Osteoblast (primary cell): ENCODE measurements at regions not wholly inside any gene's neighbourhood (a gene's known extent, or its start where the extent isn't known, plus 50 kb on each side); places are given as distances from the start of the nearest gene placed in this dataset.

Experiments
- DNase-seq: peaks from one replicate; pipeline ENCODE4 v3.0.0; 2011; ENCODE audit warnings: low spot score, mixed read lengths; ENCODE audit not compliant: insufficient read length; ENCODE audit errors: missing footprints
- H2AFZ ChIP-seq: 2 replicates; pipeline ENCODE4 v1.6.0; 2011; ENCODE audit warnings: mild to moderate bottlenecking, low read length
- H3K27ac ChIP-seq: 2 replicates; pipeline ENCODE4 v1.5.1; 2011; ENCODE audit warnings: mild to moderate bottlenecking, low read depth, low read length, moderate library complexity
- H3K27me3 ChIP-seq: 2 replicates; pipeline ENCODE4 v1.6.0; 2012; ENCODE audit warnings: mild to moderate bottlenecking, control low read depth, inconsistent platforms, low read length, moderate library complexity; ENCODE audit not compliant: insufficient read depth
- H3K36me3 ChIP-seq: 2 replicates; pipeline ENCODE4 v1.5.1; 2011; ENCODE audit warnings: mild to moderate bottlenecking, low read length, control low read depth, moderate library complexity; ENCODE audit not compliant: insufficient read depth
- H3K4me1 ChIP-seq: 2 replicates; pipeline ENCODE4 v1.5.1; 2011; ENCODE audit warnings: mild to moderate bottlenecking, low read length, control low read depth, moderate library complexity; ENCODE audit not compliant: insufficient read depth
- H3K4me2 ChIP-seq: 2 replicates; pipeline ENCODE4 v1.6.0; 2011; ENCODE audit warnings: mild to moderate bottlenecking, low read length; ENCODE audit not compliant: insufficient read depth
- H3K4me3 ChIP-seq: fragments of 200-600 bp; sonication (generic); 3 replicates; pipeline ENCODE4 v1.5.1; 2012; ENCODE audit warnings: mild to moderate bottlenecking, low read length, inconsistent platforms; ENCODE audit not compliant: insufficient read depth
- H3K79me2 ChIP-seq: 2 replicates; pipeline ENCODE4 v1.6.0; 2012; ENCODE audit warnings: mild to moderate bottlenecking, low read length, control low read depth, inconsistent platforms; ENCODE audit not compliant: insufficient read depth
- H3K9me3 ChIP-seq: 2 replicates; pipeline ENCODE4 v1.5.1; 2011; ENCODE audit warnings: low read depth, low read length, control low read depth
- H4K20me1 ChIP-seq: 2 replicates; pipeline ENCODE4 v1.6.0; 2012; ENCODE audit warnings: mild to moderate bottlenecking, low read length, control low read depth; ENCODE audit not compliant: insufficient read depth
- CTCF ChIP-seq: IDR thresholded peaks from 2 replicates; pipeline ENCODE4 v1.5.1; 2011; ENCODE audit warnings: mild to moderate bottlenecking, low read depth, low read length, moderate library complexity; ENCODE audit errors: extremely low read depth

- TF ChIP-seq CTCF, result no peak
Observed at GRCh38 chr19:23822735-23823134, 64.0 kb upstream of the ZNF681 start.

GRCh38 chr19:23817519-23817918 lies 58.8 kb upstream of the ZNF681 start:
- Histone ChIP-seq H3K27me3 (no peaks in the 10 kb centered on the region), H4K20me1 (no peaks in the 10 kb centered on the region), H3K9me3 (no peaks in the 10 kb centered on the region), H3K4me3 (no peak overlapping the region), H3K79me2 (no peaks in the 10 kb centered on the region), H3K27ac (no peak overlapping the region), H3K36me3 (no peaks in the 10 kb centered on the region), H3K4me2 (no peak overlapping the region), H2AFZ (no peak overlapping the region), H3K4me1 (no peaks in the 10 kb centered on the region)
- no peak for DNase-seq
- peak; percentile 15 for TF ChIP-seq CTCF

More at GRCh38 chr19:23822735-23823134, 64.0 kb upstream of the ZNF681 start:
- Histone ChIP-seq H3K9me3 (peaks cover 5% of the 10 kb centered on the region), H2AFZ (no peak overlapping the region), H4K20me1 (no peaks in the 10 kb centered on the region), H3K79me2 (no peaks in the 10 kb centered on the region), H3K4me2 (no peak overlapping the region), H3K4me3 (no peak overlapping the region), H3K4me1 (no peaks in the 10 kb centered on the region), H3K27ac (no peak overlapping the region), H3K27me3 (no peaks in the 10 kb centered on the region), H3K36me3 (no peaks in the 10 kb centered on the region)
- DNase-seq, result no peak

GRCh38 chr19:23810496-23810895 lies 51.8 kb upstream of the ZNF681 start:
- Histone ChIP-seq H3K9me3 (no peaks in the 10 kb centered on the region), H3K36me3 (no peaks in the 10 kb centered on the region), H3K27ac (no peak overlapping the region), H3K79me2 (no peaks in the 10 kb centered on the region), H3K4me2 (no peak overlapping the region), H3K4me3 (no peak overlapping the region), H4K20me1 (no peaks in the 10 kb centered on the region), H2AFZ (no peak overlapping the region), H3K4me1 (no peaks in the 10 kb centered on the region), H3K27me3 (no peaks in the 10 kb centered on the region)
- no peak for DNase-seq
- no peak for TF ChIP-seq CTCF
